K562 (cell line): ENCODE measurements at regions not wholly inside any gene's neighbourhood (a gene's known extent, or its start where the extent isn't known, plus 50 kb on each side); places are given as distances from the start of the nearest gene placed in this dataset.

Source experiments
- CEBPG ChIP-seq, 3 experiments: fragments of 200-800 bp in 1 of 3; sonication (Bioruptor generic) in 1 of 3; sonication (generic) in 1 of 3; formaldehyde crosslinking in 1 of 3; IDR thresholded peaks in 2 of 3; conservative IDR thresholded peaks in 1 of 3; 2 replicates each; pipeline versions ENCODE4 v1.6.1 to v1.8.0; 2016 to 2022; ENCODE audit warnings: missing compliant biosample characterization in 2 of 3, missing genetic modification characterization in 2 of 3, mild to moderate bottlenecking in 1 of 3, missing genetic modification reagents in 1 of 3
- MXI1 ChIP-seq: IDR thresholded peaks from 2 replicates; pipeline ENCODE4 v1.6.1; 2011; ENCODE audit warnings: low read depth, mild to moderate bottlenecking, improper control_type of control experiment, low read length
- RCOR1 ChIP-seq, 2 experiments: IDR thresholded peaks; 2 replicates each; pipeline ENCODE4 v1.6.1; 2012; ENCODE audit warnings: low read depth in 2 of 2, low read length in 2 of 2, borderline replicate concordance in 1 of 2, improper control_type of control experiment in 1 of 2
- ZZZ3 ChIP-seq: fragments of 450-650 bp; IDR thresholded peaks from 2 replicates; pipeline ENCODE4 v1.6.1; 2016; ENCODE audit warnings: antibody characterized with exemption, mild to moderate bottlenecking, moderate library complexity

GRCh38 chr2:234331966-234332365, 164.9 kb downstream of the ARL4C start:
- no peak for TF ChIP-seq CEBPG (CRISPR knock-in tag; IDR thresholded peaks at IDR 0.05)
- no peak for TF ChIP-seq CEBPG (tag; conservative IDR thresholded peaks at IDR 0.05 in 1 of 2, IDR thresholded peaks at IDR 0.05 in 1 of 2)
- TF ChIP-seq ZZZ3 = no peak
- no peak for TF ChIP-seq RCOR1 (IDR thresholded peaks at IDR 0.05; ENCODE audit: borderline replicate concordance in 1 of 2, low read depth in 2 of 2, low read length in 2 of 2)
- TF ChIP-seq MXI1 = no peak
